GM04503 (cell line): ENCODE measurements at regions not wholly inside any gene's neighbourhood (a gene's known extent, or its start where the extent isn't known, plus 50 kb on each side); places are given as distances from the start of the nearest gene placed in this dataset.

Experiments used
- DNase-seq: peaks from one replicate; pipeline ENCODE4 v3.0.0-alpha.2; 2012; ENCODE audit warnings: low read depth

DNA sequence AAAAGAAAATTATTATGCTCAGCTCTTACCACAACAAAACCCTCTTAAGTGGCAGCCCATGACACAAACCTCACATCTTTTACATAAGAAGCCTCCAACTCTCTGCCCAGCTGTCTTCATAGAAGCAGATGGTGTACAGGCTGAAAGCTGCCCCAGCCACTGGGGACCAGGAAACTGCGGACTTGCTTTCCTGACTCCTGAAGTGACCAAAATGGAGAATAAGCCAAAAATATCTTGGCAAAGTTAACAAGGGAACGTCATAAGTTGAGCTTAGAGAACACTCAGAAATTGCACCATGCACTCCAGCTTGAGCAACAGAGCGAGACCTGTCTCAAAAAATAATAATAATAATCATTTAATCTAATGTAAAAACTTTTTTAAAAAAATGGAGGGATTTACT is 160.3 kb upstream of the CDYL start:
- no peak for DNase-seq

DNA sequence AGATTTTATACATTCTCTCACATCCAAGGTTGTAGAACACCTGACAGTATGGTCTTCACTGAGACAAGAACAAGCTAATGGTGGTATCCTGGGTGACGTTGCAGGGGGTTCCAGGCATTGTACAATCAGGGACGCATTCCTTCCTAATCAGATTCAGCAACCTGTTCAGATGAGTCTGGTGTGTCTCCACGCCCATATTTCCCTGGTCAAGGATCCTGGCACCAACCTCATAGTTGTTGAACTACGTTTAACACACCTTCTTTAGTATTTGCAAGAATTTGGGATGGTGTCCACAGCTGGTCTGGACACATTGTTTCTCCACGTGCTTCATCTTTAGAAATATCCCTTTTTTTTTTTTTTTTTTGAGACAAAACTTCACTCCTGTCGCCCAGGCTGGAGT is 161.0 kb upstream of the CDYL start:
- no peak for DNase-seq

DNA sequence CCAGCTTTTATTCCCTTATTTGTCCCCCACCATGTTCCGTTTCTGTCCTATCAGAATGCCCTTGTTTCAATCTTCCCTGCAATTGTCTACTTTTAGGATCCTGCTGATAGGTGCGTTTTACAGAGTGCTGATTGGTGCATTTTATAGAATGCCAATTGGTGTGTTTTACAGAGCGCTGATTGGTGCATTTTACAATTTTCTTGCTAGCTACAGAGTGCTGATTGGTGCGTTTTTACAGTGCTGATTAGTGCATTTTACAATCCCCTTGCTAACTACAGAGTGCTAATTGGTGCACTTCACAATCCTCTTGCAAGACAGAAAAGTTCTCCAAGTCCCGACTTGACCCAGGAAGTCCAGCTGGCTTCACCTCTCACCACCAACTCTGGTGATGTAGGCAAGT is 161.6 kb upstream of the CDYL start:
- no peak for DNase-seq

DNA sequence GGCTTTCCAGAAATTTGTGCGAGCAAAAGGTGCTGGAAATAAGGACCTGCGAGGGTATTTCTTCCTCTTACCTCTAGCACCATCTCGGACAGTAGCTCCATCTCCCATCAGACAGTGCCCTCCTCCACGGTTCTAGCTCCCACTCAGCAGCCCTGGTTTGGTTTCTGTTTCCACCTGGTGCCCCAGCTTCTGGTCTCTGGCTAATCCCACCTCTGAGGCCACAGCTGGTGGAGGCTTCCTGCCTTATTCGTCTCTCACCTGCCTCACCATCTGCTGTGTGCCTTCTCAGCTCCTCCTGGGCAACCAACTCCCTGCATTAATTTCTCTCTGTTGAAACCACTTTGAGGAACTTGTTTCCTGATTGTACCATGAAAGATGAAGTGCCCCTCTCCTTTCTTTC is 162.4 kb upstream of the CDYL start:
- no peak for DNase-seq

GRCh38 chr6:4613381-4613780 is 162.8 kb upstream of the CDYL start:
- no peak for DNase-seq

GRCh38 chr6:4612636-4613171 is 163.5 kb upstream of the CDYL start:
- peak; percentile 92 for DNase-seq

GRCh38 chr6:4611429-4612129 is 164.6 kb upstream of the CDYL start:
- DNase-seq = no peak

- peak; percentile 77 for DNase-seq
These were observed 165.9 kb upstream of the CDYL start for GRCh38 chr6:4610256-4610655.

GRCh38 chr6:4608361-4609115 is 167.7 kb upstream of the CDYL start:
- DNase-seq = no peak

DNA sequence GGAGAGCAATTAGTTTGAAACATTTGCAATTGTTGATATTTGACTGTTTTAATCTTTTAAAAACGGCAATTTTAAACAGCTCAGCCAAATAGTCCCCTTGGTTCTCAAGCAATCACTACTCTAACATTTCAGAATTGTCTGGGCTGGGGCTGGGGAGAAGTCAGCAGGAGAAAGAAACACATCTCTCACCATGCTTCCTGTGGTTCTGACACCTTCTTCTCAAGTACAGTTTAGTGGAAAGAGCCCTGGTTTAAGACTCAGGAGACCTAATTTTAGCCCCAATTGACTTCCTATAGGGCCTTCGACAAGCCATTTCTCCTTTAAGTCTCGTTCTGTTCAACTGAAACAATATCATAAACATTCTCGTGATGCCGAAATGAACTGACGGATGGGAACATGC is 168.4 kb upstream of the CDYL start:
- DNase-seq = no peak

DNA sequence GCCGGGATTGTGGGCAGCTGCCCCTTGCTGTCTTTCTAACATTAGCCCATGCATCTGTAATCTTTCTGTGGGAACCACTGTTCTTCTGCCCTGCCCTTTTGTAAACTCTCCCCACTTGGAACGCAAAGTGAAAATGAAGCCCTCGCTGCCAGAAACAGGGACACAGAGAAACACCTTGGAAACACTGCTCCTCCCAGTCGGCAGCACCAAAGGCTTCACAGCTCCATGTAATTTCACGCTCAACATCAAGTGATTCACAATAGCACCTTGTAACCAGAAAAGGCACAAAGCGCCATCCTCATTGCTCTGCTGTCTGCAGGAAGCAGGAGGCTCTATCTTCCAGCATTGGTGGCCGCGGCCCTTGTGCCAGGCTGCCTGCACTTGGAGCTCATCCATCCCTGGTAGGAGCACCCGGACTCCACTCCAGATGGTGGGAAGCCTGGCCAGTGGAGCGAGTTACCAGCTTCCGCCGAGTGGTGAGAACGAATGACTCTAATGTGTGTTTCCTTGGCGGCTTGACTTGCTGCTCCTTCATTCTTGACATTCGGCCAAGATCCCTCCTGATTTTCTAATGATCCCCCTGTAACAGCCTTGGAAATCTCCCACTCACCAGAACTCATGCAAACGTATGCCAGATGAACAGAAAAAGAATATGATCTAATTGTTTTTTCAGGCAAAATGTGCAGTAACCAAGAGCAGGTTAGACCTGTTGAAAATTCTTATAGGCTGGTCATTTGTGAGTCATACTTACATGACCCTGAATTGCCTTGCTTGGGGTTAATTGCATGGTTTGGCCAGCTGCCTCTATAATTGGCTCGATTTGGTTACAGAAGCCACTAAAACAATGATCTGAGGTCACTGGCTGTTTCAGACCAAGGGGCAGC is 169.1 kb upstream of the CDYL start:
- peak; percentile 78 for DNase-seq

DNA sequence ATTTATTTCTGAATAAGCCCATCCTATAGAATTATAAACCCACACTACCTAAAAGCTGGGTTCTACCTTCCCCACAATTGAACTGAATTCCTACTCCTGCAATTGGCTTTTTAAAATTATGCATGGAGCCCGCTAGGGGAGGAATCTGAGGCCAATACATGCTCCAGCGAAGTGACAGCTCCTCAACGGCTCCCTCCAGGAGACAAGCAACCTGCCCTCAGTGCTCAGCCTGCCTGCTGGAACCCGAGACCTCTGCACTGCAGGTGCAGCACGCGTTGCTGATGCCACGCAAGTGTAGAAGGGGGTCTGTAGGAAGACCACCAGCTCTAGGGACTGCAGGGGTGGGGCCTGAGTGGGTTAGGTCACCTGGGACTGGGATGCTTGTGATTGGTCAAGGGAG is 170.2 kb upstream of the CDYL start:
- no peak for DNase-seq

DNA sequence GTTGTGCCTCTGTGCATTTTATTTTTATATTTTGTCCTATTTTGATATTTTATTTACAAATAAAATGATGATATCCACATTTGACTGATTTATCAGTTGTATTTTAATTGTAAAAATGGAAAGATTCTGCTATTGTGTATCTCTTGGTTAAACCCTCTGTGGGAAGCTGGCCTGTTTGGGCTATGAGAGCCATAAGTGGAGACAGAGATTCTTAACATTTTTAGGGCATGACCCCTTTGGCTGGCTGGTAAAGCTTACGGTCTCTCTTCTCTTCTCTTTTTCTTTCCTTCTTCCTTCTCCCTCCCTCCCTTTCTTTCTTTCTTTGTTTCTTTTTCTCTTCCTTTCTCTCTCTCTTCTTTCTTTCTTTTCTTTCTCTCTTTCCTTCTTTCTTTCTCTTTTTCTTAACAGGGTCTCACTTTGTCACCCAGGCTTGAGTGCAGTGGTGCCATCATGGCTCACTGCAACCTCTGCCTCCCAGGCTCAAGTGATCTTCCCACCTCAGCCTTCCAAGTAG is 172.3 kb upstream of the CDYL start:
- no peak for DNase-seq

DNA sequence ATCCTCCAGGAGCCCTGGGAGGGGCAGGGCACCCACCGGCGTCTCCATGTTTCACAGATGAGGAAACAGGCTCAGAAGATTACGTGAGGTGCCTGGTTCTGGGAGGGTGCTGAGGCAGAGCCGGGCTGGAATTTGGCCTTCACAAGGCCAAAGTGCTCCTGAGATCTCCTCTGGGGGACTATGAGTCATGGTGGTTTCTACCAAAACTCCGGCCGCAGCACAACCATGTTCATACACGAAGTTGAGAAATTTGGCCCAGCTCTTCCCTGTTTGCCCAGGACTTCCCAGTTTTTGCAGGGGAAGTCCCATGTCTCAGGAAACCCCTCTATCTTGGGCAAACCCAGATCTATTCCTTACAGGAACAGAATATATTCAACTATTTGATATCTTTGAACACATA is 172.9 kb upstream of the CDYL start:
- peak; percentile 68 for DNase-seq

DNA sequence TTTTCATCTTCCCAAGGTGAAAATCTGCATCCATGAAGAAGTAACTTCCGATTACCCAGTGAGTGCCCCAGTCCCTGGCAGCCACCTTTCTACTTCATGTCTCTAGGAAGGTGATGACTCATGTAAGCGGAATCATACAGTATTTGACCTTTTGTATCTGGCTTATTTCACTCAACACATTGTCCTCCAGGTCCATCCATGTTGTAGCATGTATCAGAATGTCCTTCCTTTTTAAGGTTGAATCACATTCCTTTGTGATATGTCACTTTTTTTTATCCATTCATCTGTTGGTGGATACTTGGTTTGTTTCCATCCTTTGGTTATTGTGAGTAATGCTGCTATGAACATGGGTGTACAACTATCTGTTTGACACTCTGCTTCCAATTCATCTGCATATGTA is 176.3 kb upstream of the CDYL start:
- DNase-seq = peak; percentile 60

- DNase-seq = no peak
These were observed 177.7 kb upstream of the CDYL start for GRCh38 chr6:4598384-4598995.

DNA sequence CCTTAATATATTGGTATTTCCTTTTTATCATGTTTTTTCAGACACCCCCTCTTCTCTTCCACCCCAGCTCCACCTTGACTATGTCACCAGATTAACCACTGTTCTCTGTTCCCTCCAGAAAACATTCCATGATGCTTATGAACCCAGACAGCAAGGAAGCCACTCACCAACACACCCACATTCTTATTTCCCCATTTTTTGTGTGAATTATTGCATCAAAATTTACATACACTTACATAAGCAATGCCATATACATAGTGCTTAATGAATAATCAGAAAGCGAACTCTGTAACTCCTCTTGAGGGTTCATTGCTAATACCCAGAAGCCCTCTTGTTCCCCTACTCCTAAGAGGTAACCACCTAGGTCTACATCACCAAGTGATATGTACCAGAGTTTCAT is 182.3 kb upstream of the CDYL start:
- DNase-seq = no peak

- no peak for DNase-seq
These were observed 184.2 kb upstream of the CDYL start for GRCh38 chr6:4592026-4592425.

GRCh38 chr6:4591218-4591617 is 185.0 kb upstream of the CDYL start:
- no peak for DNase-seq

DNA sequence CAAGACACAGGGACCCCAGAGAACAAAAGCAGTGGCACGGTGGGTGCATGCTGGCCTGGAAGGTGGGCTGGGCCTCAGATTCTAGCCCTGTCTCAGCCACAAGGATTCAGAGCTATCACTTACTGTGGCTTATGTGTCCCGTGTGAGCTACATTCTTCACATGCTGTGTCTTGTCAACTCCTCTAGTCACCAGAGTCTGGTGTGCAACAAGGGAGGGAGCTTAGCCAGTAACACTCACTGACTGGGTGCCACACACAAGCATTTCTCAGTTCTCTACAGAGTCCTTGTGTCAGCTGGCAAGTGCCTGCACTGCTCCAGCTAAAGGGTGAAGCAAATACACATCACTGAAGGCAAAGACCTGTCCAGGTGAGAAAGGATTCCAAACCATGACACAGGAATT is 186.9 kb upstream of the CDYL start:
- DNase-seq = no peak

DNA sequence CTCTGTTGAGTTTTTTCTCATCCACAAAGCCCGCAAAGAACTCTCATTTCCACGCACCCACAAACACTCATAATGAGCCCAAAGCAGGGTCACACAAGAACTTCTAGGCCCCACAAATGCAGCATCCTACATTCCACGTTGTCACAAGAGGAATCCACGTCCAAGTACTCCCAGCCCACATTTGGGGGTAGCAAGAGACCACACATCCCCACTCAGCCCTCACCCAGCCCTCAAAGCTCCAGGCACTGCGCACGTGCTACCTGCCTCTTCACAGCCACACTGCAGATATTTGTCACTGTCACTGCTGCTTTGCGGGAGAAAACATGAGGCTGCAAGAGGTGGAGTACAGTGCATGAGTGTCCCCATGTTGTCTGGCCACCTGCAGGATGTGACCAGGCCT is 187.6 kb upstream of the CDYL start:
- no peak for DNase-seq

GRCh38 chr6:4588163-4588562 is 188.0 kb upstream of the CDYL start:
- no peak for DNase-seq
